MCF 10A (cell line): ENCODE measurements at regions not wholly inside any gene's neighbourhood (a gene's known extent, or its start where the extent isn't known, plus 50 kb on each side); places are given as distances from the start of the nearest gene placed in this dataset.

Experiments used
- BruUV-seq: library from RNA; stranded (reverse); fragments of 400-500 nt; replicated peaks from 2 replicates; lab custom pipeline; 2021; lab: Mats Ljungman, UMichigan
- CTCF ChIA-PET: fragments of 300-600 bp; sonication (Branson Sonifier 250); formaldehyde crosslinking; extraction: SDS; loops from one replicate; lab custom pipeline; 2021; ENCODE audit warnings: antibody characterized with exemption, inconsistent platforms; lab: Yijun Ruan, JAX
- POLR2A ChIA-PET: fragments of 300-600, 350-650 bp; sonication (Branson Sonifier 250); formaldehyde crosslinking; extraction: SDS; loops from one replicate; lab custom pipeline; 2020; ENCODE audit warnings: antibody characterized with exemption, inconsistent platforms; lab: Yijun Ruan, JAX
- DNase-seq: peaks from one replicate; pipeline ENCODE4 v3.0.0-alpha.2; 2018; ENCODE audit not compliant: unreplicated experiment
- H3K27ac Mint-ChIP-seq: one replicate; pipeline ENCODE4 v1.8.0; 2022; ENCODE audit warnings: mild to moderate bottlenecking, low read depth, mixed read lengths; ENCODE audit not compliant: unreplicated experiment
- H3K27me3 Mint-ChIP-seq: one replicate; pipeline ENCODE4 v1.8.0; 2022; ENCODE audit warnings: mixed read lengths; ENCODE audit not compliant: insufficient read depth, unreplicated experiment
- H3K36me3 Mint-ChIP-seq: one replicate; pipeline ENCODE4 v1.8.0; 2022; ENCODE audit warnings: mild to moderate bottlenecking, moderate library complexity, mixed read lengths; ENCODE audit not compliant: insufficient read depth, unreplicated experiment
- H3K4me1 Mint-ChIP-seq: one replicate; pipeline ENCODE4 v1.8.0; 2022; ENCODE audit warnings: mixed read lengths; ENCODE audit not compliant: insufficient read depth, unreplicated experiment
- H3K4me3 Mint-ChIP-seq: one replicate; pipeline ENCODE4 v1.8.0; 2022; ENCODE audit warnings: mild to moderate bottlenecking, moderate library complexity, mixed read lengths; ENCODE audit not compliant: unreplicated experiment
- H3K9me3 Mint-ChIP-seq: one replicate; pipeline ENCODE4 v1.8.0; 2022; ENCODE audit warnings: mixed read lengths; ENCODE audit not compliant: unreplicated experiment
- intact Hi-C: fragments of 100-400 bp; cut with micrococcal nuclease; formaldehyde crosslinking; loops from 2 replicates; pipeline ENCODE4 v1.14.1; 2022
- TF ChIP-seq, protein P1 (sequence below): fragments of 200-600 bp; IDR thresholded peaks from one replicate; pipeline ENCODE4 v1.8.0; 2022; ENCODE audit warnings: antibody characterized with exemption, mild to moderate bottlenecking; ENCODE audit not compliant: unreplicated experiment

DNA sequence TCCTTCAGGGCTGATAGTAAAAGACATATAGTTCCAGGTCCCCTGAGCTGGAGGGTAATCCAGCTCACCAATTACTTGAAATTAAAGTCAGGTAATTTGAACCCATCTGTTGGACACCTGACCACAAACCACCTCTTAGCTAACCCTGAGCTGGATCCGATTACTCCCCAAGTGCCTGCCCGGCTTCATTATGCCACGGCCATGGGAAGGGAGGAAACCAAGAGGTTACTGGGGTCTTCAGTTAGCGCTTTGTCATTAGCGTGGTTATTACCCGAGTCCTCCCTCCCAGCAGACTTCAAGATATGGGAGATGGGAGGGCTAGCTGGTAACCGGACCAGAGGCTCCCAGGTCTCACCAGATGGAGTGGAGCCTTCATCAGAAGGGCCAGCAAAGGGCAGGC, 1071.4 kb downstream of the BCL11B start:
- ChIA-PET CTCF (interaction anchor here (0.6 kb wide), 1 partner anchor 512 kb away, joined by 3 read pairs; no protein-coding TSS in a partner anchor), POLR2A (no interaction called here)
- TF ChIP-seq, protein P1, sequence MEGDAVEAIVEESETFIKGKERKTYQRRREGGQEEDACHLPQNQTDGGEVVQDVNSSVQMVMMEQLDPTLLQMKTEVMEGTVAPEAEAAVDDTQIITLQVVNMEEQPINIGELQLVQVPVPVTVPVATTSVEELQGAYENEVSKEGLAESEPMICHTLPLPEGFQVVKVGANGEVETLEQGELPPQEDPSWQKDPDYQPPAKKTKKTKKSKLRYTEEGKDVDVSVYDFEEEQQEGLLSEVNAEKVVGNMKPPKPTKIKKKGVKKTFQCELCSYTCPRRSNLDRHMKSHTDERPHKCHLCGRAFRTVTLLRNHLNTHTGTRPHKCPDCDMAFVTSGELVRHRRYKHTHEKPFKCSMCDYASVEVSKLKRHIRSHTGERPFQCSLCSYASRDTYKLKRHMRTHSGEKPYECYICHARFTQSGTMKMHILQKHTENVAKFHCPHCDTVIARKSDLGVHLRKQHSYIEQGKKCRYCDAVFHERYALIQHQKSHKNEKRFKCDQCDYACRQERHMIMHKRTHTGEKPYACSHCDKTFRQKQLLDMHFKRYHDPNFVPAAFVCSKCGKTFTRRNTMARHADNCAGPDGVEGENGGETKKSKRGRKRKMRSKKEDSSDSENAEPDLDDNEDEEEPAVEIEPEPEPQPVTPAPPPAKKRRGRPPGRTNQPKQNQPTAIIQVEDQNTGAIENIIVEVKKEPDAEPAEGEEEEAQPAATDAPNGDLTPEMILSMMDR = no peak
- DNase-seq = no peak
- Mint-ChIP-seq H3K36me3 (no peaks in the 10 kb centered on the region), H3K27me3 (peaks cover 10% of the 10 kb centered on the region), H3K4me1 (no peaks in the 10 kb centered on the region), H3K4me3 (no peak overlapping the region), H3K27ac (no peak overlapping the region), H3K9me3 (no peaks in the 10 kb centered on the region)
- no TSS peak for BruUV-seq
- intact Hi-C loops = no loop called here

DNA sequence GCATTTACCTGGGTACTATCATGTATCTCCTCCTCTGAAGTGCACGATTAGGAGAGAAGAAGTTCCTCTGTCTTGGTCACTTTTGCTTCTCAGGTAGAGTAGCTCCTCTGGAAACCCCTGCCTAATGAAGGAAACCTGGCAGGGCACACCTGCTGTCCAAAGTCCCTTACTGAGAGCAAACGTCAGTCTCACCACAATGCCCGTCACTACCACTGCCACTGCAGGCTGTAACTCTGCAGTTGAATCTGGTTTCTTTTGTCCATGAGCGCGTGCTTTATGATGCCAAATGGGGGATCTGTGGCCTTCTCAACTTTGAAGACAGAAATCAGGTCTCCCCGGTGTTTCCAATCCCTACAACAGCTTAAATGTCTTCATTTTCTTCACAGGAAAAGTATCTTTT, 1068.6 kb downstream of the BCL11B start:
- intact Hi-C loops = no loop called here
- TF ChIP-seq, protein P1 = no peak
- Mint-ChIP-seq H3K4me3 (no peak overlapping the region), H3K9me3 (no peaks in the 10 kb centered on the region), H3K36me3 (no peaks in the 10 kb centered on the region), H3K27me3 (no peaks in the 10 kb centered on the region), H3K4me1 (no peaks in the 10 kb centered on the region), H3K27ac (no peak overlapping the region)
- CTCF ChIA-PET = no interaction called here
- POLR2A ChIA-PET = interaction anchor here (0.9 kb wide), 1 partner anchor 43 kb away, joined by 3 read pairs; no protein-coding TSS in a partner anchor
- no TSS peak for BruUV-seq
- no peak for DNase-seq

GRCh38 chr14:98204139-98204538, 1067.9 kb downstream of the BCL11B start:
- TF ChIP-seq, protein P1 = no peak
- no TSS peak for BruUV-seq
- Mint-ChIP-seq H3K9me3 (no peaks in the 10 kb centered on the region), H3K27ac (no peak overlapping the region), H3K4me3 (no peak overlapping the region), H3K4me1 (no peaks in the 10 kb centered on the region), H3K36me3 (no peaks in the 10 kb centered on the region), H3K27me3 (no peaks in the 10 kb centered on the region)
- no peak for DNase-seq
- intact Hi-C loops = no loop called here
- POLR2A ChIA-PET = interaction anchor here (0.9 kb wide), 1 partner anchor 43 kb away, joined by 3 read pairs; no protein-coding TSS in a partner anchor
- CTCF ChIA-PET = no interaction called here

DNA sequence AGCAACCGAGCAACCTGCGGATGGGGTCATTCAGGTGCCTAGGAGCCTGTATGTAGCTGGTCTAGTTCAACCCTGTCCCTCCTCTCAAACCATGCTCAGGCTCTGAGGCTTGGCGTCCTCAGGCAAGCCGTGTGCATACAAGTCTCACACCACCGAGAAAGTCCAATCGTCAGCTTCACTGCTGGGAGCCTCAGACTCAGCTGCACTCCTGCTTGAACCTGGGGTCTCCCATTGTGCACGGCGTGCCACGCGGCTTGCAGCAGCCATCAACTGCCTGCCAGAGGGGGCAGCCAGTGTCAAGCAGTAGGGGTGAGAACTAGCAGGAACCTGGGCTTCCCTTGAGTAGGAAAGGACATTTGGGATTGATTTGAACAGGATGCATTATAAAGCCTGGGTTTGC, 1064.6 kb downstream of the BCL11B start:
- no TSS peak for BruUV-seq
- POLR2A ChIA-PET = no interaction called here
- DNase-seq = no peak
- Mint-ChIP-seq H3K9me3 (no peaks in the 10 kb centered on the region), H3K4me1 (no peaks in the 10 kb centered on the region), H3K36me3 (no peaks in the 10 kb centered on the region), H3K4me3 (no peak overlapping the region), H3K27ac (no peak overlapping the region), H3K27me3 (no peaks in the 10 kb centered on the region)
- TF ChIP-seq, protein P1 = no peak
- CTCF ChIA-PET = no interaction called here
- intact Hi-C loops = no loop called here
